LNCaP clone FGC (cell line): ENCODE measurements at regions not wholly inside any gene's neighbourhood (a gene's known extent, or its start where the extent isn't known, plus 50 kb on each side); places are given as distances from the start of the nearest gene placed in this dataset.
A peak's percentile ranks its signal among the peaks of the same experiment; 100 is the strongest.
"Not testable (repeated sequence)": the region's sequence is repeated elsewhere in the genome, so short reads cannot be mapped to it uniquely, and the experiment has no call there.

Source experiments
- DNase-seq: peaks from one replicate; pipeline ENCODE4 v3.0.0-alpha.2; 2011; ENCODE audit warnings: low read depth
- H3K4me3 ChIP-seq: 2 replicates; pipeline ENCODE4 v1.5.1; 2011; ENCODE audit warnings: mild to moderate bottlenecking, low read depth, low read length, control low read depth

GRCh38 chr12:9428856-9429255 lies 178.9 kb downstream of the KLRB1 start:
- H3K4me3 ChIP-seq, DNase-seq: not testable (repeated sequence)

GRCh38 chr12:9425429-9425828 lies 182.3 kb downstream of the KLRB1 start:
- H3K4me3 ChIP-seq, DNase-seq: not testable (repeated sequence)

DNA sequence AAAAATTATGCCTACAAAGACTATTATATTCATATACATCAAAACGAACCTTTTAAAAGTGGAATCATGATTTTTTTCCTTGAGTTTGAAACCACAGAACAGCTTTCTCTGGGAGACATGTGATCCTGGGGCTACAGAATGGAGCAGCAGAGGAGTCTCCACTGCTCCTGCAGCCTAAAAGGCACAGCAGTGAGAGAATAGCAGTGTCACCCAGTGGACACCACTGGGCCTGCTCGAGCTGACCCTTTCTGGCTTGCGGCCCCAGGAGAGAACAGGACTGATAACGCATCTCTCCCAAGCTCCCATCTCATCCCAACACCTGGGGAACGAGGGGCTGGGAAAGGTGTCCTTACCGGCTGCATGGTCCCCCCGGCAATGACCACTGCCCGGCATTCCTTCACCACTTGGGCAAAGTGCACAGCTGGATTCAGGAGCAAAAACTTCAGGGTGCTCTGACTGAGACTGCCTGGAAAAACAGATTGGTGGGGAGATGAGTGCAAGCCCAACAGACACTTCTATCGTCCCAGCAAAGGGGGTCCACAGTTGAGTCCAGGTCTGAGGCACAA lies 183.5 kb downstream of the KLRB1 start:
- not testable (repeated sequence) for H3K4me3 ChIP-seq, DNase-seq

- not testable (repeated sequence) for DNase-seq, H3K4me3 ChIP-seq
Measured at GRCh38 chr12:9422689-9423088, 185.0 kb downstream of the KLRB1 start.

DNA sequence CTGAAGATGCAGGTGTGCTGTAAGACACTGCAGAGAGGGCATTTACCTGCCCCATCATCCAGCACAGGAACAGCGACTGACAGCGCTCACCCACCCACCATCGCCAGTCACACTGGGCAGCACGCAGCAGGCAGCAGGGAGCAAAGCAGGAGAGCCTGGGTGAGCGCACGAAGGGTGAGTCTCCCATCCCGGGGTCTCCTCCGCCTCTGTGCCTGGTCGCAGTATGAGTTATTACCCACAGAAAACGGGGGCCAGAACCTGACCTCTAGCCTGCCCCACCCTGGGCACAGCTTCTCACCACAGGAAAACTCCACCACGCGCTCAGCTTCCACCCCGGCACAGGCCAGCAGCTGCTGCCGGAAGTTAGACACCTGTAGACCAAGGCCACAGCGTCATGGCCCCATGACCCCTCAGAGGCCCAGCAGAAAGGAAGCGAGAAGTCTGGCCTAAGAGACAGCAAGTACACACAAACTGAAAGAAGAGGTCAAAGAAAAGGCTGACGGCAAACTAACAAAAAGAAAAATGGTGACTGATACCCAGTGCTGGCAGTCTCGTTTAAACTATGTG lies 186.1 kb downstream of the KLRB1 start:
- H3K4me3 ChIP-seq, DNase-seq: not testable (repeated sequence)

GRCh38 chr12:9420817-9421519 lies 186.7 kb downstream of the KLRB1 start:
- not testable (repeated sequence) for DNase-seq

GRCh38 chr12:9418669-9419041 lies 189.1 kb downstream of the KLRB1 start:
- DNase-seq, H3K4me3 ChIP-seq: not testable (repeated sequence)

More at GRCh38 chr12:9420817-9421519, 186.7 kb downstream of the KLRB1 start:
- not testable (repeated sequence) for H3K4me3 ChIP-seq

DNA sequence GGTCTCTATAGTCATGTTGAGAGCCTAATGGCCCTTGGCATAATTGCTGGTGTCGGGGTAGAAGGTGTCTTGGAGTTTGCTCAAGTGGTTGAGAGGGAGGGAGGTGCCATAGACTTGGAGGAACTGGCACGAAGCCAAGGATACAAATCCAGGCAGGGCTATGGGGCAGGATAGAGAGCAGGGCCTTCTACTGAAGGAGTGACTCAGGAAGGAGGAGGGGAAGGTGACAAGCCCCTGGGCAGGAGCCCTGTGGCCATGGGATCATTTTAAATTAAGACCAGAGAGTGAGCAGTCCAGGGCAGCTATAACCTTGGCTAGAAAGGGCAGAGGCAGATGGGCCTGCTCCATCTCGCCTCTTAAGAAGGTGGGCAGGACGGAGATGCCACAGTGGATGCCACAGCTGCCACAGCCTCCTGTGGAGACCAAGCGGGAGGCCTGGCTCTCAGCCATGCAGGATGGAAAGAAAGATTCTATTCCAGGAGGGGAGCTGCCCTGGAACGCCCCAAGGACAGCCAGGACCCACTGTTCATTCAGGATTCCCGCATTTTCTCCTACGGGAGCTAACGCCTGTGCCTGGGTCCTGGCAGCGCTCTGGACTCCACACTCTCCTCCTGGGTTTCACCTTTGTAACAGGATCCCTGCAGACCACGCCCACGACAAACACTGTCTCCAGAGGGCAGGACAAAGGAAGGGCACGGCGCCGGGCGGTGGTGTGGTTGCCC lies 189.6 kb downstream of the KLRB1 start:
- DNase-seq, result peak; percentile 2
- H3K4me3 ChIP-seq, result 0 out of 2 replicates have a peak overlapping the region, but pooled peaks have one; percentile 15

DNA sequence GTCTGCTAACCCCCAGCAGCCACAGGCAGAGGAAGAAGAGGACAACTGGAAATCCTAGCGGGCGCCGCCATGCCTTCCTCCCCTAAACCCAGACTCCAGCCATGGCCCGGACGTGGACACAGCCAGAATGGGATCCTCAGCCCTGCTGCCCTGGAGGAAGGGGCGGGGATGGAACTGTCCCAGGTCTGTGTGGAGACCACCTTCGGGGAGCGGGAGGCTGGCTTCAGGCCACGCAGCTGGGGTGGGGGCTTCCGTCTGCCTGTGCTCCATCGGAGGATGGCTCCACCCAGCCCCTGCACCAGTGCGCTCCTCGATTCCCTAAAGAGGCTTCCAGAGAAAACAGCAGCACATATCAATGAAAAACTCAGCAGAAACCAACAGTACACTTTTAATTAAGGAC lies 190.4 kb downstream of the KLRB1 start:
- H3K4me3 ChIP-seq, DNase-seq: not testable (repeated sequence)

GRCh38 chr12:9416346-9416745 lies 191.4 kb downstream of the KLRB1 start:
- DNase-seq, result not testable (repeated sequence)

GRCh38 chr12:9415898-9416297 lies 191.8 kb downstream of the KLRB1 start:
- DNase-seq, H3K4me3 ChIP-seq: not testable (repeated sequence)

More at GRCh38 chr12:9416346-9416745, 191.4 kb downstream of the KLRB1 start:
- not testable (repeated sequence) for H3K4me3 ChIP-seq

DNA sequence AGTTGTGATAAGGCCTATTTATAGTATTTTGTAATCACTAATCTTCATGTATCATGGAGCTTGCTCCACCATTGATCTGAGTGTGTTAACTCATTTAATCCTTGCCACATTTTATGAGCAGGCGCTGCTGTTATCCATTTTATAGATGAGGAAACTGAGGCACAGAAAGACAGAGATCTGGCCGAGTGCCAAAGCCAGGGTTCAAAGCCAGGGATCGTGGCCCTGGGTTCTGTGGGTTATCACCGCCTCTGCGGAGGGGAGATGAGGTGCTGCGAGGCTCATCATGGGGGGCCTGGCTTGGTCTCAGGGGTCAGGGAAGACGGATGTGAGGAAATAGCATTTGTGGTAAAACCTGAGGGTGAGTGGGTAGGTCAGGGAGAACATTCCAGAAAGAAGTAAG lies 193.9 kb downstream of the KLRB1 start:
- not testable (repeated sequence) for H3K4me3 ChIP-seq, DNase-seq

GRCh38 chr12:9412459-9412858 lies 195.3 kb downstream of the KLRB1 start:
- not testable (repeated sequence) for DNase-seq, H3K4me3 ChIP-seq

- not testable (repeated sequence) for DNase-seq
Measured at GRCh38 chr12:9411616-9412268, 196.0 kb downstream of the KLRB1 start.

GRCh38 chr12:9407425-9407748 lies 199.2 kb upstream of the PZP start:
- DNase-seq, H3K4me3 ChIP-seq: not testable (repeated sequence)

More at GRCh38 chr12:9411616-9412268, 196.0 kb downstream of the KLRB1 start:
- H3K4me3 ChIP-seq, result not testable (repeated sequence)
